DMS 273 (cell line): ENCODE measurements at regions not wholly inside any gene's neighbourhood (a gene's known extent, or its start where the extent isn't known, plus 50 kb on each side); places are given as distances from the start of the nearest gene placed in this dataset.

ENCODE experiments used
- DNase-seq: peaks from one replicate; lab custom pipeline; 2025; ENCODE audit not compliant: unreplicated experiment; lab: John Stamatoyannopoulos, UW

DNA sequence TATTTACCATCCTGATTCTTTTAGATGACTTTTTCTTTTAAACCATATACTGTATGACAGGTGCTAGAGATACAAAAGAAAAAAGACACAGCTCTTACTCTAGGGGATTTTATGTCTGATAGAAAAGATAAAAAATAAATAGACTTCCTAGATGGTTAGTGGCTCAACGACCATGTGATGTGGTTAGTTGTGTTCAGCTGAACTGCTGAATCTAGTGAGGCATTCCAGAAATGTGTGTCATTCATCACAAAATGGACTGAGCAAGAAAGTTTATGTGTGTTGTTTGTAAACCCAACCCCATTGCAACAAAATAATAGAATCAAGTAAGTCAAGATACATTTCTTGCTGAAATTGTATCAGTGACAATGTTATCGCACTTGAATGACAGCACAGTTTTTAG is 205.8 kb upstream of the LYPLAL1 start:
- no peak for DNase-seq

DNA sequence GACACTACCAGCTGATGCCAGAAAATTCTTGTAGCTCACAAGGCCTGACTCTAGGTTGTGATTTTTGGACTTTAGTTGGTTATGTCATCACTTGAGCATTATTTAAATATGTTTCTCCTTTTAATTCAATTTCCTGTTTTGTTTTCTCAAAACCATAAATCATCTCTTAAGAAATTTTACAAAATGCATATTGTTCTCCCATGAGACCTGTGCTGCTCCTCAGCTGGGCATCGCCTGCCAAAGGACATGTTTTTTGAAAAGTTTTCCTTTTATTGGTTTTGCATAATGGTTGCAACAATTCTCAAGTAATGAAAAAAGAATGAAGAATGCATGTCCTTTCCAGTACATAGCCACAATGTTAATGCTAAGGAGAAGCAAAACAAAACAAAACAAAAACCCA is 204.7 kb upstream of the LYPLAL1 start:
- DNase-seq = no peak

- DNase-seq = no peak
Observed at GRCh38 chr1:218970397-218970990, 203.2 kb upstream of the LYPLAL1 start.

- DNase-seq = no peak
Observed at GRCh38 chr1:218971156-218971555, 202.5 kb upstream of the LYPLAL1 start.

GRCh38 chr1:218980881-218981280 is 192.8 kb upstream of the LYPLAL1 start:
- no peak for DNase-seq

- peak; percentile 37 for DNase-seq
Observed at GRCh38 chr1:218982482-218982881, 191.2 kb upstream of the LYPLAL1 start.

- DNase-seq = no peak
Observed at GRCh38 chr1:218983433-218983832, 190.2 kb upstream of the LYPLAL1 start.

- DNase-seq = peak; percentile 28
Observed at GRCh38 chr1:218983848-218984247, 189.8 kb upstream of the LYPLAL1 start.

DNA sequence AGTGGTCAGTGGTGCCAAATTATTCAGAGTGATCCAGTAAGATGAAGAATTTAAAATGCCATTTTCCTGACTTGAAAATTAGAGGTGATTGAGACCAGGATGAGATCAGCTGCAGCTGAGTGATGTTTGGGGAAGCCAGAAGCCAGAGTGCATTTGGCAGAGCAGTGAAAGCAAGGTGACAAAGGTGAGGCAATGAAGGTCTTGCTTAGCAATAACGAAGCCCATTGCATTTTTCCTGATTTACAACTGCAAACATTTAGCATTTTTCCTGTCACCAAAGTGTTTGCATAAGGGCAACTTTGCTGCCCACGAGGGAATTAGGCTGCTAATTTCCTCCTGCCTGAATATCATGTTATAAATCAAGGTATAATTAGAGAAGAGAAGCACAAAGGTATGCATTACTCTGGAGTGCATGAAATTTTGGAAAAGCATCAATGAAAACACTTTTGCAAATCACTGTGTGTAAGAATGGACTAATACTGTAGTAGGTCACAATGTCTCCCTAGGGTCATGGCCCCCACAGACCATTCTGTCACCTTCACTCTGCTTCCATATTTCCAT is 188.2 kb upstream of the LYPLAL1 start:
- no peak for DNase-seq

DNA sequence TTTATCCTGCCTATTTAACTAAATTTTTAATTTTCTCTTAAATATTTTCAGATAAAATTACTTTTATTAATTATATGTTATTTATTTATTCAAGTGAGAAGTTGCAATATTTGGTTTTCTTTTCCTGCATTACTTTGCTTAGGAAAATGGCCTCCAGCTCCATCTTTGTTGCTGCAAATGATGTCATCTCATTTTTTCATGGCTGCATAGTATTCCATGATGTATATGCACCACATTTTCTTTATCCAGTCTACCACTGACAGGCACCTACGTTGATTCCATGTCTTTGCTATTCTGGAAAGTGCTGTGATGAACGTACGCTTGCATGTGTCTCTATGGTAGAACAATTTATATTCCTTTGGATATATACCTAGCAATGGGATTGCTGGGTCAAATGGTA is 186.9 kb upstream of the LYPLAL1 start:
- DNase-seq = no peak

GRCh38 chr1:218990019-218990418 is 183.7 kb upstream of the LYPLAL1 start:
- DNase-seq = no peak

DNA sequence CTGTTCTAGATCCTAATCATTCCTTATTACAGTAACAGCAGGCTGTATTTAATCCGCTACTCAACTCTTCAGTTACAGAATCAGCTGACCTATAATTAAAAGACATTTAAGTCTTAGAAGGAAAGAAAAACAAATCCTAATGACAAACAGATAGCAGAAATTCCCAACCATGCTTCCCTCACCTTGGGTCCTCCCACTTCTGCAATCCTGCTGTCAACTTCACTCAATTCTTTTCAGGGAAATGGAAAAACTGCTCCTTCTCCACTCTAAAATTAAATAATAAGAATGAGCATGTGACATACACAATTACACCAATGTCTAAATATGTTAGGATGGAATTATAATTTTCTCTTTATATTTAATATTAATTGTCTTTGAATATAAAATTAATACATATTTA is 182.6 kb upstream of the LYPLAL1 start:
- peak; percentile 37 for DNase-seq

GRCh38 chr1:218994615-218995014 is 179.1 kb upstream of the LYPLAL1 start:
- no peak for DNase-seq

- DNase-seq = no peak
Observed at GRCh38 chr1:218995091-218995665, 178.5 kb upstream of the LYPLAL1 start.

DNA sequence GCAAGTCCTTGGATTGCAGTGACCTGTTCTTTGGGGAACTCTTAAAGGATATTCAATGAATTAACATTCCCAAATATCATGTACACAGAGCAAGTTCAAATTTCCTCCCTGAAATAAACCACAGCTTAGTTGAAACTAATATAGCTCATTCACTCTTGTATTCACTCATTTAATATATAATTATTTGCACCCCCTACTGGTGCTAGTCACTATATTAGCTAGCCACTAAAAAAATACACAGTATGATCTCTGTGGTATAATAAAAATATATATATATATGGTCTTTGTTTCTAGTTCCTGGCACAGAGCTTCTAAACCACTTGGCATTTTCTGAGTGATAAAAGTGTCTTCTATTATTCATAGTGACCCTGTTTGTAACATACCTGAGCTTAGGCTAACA is 177.3 kb upstream of the LYPLAL1 start:
- DNase-seq = peak; percentile 14

- DNase-seq = no peak
Observed at GRCh38 chr1:219000005-219000404, 173.7 kb upstream of the LYPLAL1 start.

GRCh38 chr1:219000631-219001030 is 173.0 kb upstream of the LYPLAL1 start:
- no peak for DNase-seq

DNA sequence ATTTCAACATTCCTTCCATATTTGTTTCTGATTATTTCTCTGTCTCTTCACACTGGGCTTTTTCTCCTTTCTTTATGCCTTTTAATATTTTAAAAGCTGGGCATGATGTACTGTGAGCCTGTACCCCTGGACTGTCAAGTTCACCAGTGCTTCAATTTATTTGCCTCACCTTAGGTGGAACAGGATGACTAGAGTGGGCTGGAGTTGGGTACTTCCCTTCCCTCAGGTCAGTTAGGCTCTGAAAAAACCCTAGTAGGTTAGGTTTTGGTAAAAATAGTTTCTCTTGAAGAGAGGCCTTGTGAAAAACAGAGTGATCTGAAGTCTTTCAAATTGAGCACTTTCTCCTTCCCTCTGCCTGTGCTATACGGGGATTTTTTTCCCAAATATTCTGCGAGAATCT is 163.0 kb upstream of the LYPLAL1 start:
- DNase-seq = no peak

- DNase-seq = no peak
Observed at GRCh38 chr1:219020386-219020785, 153.3 kb upstream of the LYPLAL1 start.

- DNase-seq = no peak
Observed at GRCh38 chr1:219020846-219021245, 152.8 kb upstream of the LYPLAL1 start.

DNA sequence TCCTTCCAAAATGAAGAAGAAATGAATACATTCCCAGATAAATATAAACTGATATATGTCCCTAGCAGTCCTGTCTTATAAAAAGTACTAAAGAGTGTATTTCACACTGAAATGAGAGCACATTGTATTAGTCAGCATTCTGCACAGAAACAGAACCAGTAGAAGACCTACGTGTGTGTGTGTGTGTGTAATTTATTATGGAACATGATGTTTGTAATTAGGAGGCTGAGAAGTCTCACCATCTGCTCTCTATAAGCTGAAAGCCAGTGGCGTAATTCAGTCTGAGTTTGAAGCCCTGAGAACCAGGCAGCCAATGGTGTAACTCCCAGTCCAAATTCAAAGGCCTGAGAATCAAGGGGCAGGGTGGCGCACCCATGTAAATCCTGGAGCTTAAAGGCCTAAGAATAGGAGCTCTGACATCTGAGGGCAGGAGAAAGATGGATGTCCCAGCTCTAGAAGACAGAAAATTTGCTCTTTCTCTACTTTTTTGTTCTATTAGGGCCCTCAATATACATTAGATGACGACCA is 146.5 kb upstream of the LYPLAL1 start:
- DNase-seq = peak; percentile 69

DNA sequence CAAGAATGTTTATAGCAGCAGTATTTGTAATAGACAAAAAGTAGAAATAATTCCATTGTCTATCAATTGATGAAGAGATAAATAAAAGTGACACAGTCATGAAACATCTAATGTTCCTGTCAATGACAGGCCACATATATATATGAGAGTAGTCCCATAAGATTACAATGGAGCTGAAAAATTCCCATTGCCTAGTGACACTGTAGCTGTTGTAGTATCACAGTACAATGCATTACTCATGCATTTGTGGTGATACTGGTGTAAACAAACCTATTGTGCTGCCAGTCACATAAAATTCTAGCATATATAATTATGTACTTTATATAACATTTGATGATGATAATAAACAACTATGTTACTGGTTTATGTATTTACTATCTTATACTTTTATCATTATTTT is 141.9 kb upstream of the LYPLAL1 start:
- DNase-seq = no peak

DNA sequence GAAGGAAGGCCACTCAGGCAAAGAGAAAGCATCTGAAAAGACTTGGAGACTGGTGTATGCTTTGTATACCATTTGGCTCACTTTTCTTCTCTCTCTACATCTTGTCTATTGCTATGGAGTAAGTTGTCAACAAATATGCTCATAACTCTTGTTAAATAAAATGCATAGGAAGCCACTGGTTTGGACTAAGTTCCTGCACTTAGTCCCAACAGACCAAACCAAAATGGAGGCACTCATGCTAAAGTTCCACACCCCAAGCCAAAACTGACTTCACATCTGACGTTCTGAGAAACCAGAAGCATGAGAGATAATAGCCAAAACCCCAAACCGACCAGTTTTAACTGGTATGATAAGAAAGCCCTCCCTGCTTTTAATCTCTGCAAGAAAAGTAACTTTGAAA is 135.3 kb upstream of the LYPLAL1 start:
- no peak for DNase-seq
